ENCODE measurements at regions not wholly inside any gene's neighbourhood (a gene's known extent, or its start where the extent isn't known, plus 50 kb on each side); places are given as distances from the start of the nearest gene placed in this dataset.

GRCh38 chr2:74779587-74780135 is 54.3 kb upstream of the HK2 start:
- no TSS peak for BruUV-seq (replicated peaks)
- Mint-ChIP-seq H3K9me3 (ENCODE audit: unreplicated experiment) (no peaks in the 10 kb centered on the region), H3K36me3 (ENCODE audit: insufficient read depth, unreplicated experiment) (no peaks in the 10 kb centered on the region), H3K4me3 (ENCODE audit: unreplicated experiment) (no peak overlapping the region), H3K27me3 (ENCODE audit: insufficient read depth, unreplicated experiment) (peaks cover 6% of the 10 kb centered on the region), H3K4me1 (ENCODE audit: low read depth, unreplicated experiment) (peaks cover 9% of the 10 kb centered on the region), H3K27ac (ENCODE audit: unreplicated experiment) (no peak overlapping the region)
- intact Hi-C loops (cut with micrococcal nuclease; ENCODE audit: unreplicated experiment), result no loop called here
- TF ChIP-seq CTCF (IDR thresholded peaks at IDR 0.05; ENCODE audit: insufficient read depth in 1 of 2, low read depth in 1 of 2, low read length in 1 of 2, severe bottlenecking in 1 of 2, unreplicated experiment in 1 of 2), result no peak
- no peak for DNase-seq
- POLR2A ChIA-PET, result no interaction called here
- Histone ChIP-seq H3K4me1 (no peaks in the 10 kb centered on the region), H3K9me3 (no peaks in the 10 kb centered on the region), H3K36me3 (ENCODE audit: control insufficient read depth, insufficient read depth, low read length) (no peaks in the 10 kb centered on the region), H3K27me3 (replicated peaks; ENCODE audit: control insufficient read depth, insufficient read depth, low read length) (no peaks in the 10 kb centered on the region), H3K4me3 (ENCODE audit: low read depth, low read length) (no peak overlapping the region)
- CTCF ChIA-PET, result no interaction called here
